GM18505 (cell line): ENCODE measurements at regions not wholly inside any gene's neighbourhood (a gene's known extent, or its start where the extent isn't known, plus 50 kb on each side); places are given as distances from the start of the nearest gene placed in this dataset.
"Not testable (repeated sequence)": the region's sequence is repeated elsewhere in the genome, so short reads cannot be mapped to it uniquely, and the experiment has no call there.

Source experiments
- ATAC-seq: cut with Tn5 transposase; IDR thresholded peaks from one replicate; pipeline ENCODE4 v1.9.1; 2021; ENCODE audit not compliant: unreplicated experiment
- POLR2A ChIP-seq: IDR thresholded peaks from 4 replicates; pipeline ENCODE4 v1.6.1; 2011; ENCODE audit warnings: borderline replicate concordance; ENCODE audit not compliant: insufficient read depth, insufficient read length; ENCODE audit errors: extremely low read depth

DNA sequence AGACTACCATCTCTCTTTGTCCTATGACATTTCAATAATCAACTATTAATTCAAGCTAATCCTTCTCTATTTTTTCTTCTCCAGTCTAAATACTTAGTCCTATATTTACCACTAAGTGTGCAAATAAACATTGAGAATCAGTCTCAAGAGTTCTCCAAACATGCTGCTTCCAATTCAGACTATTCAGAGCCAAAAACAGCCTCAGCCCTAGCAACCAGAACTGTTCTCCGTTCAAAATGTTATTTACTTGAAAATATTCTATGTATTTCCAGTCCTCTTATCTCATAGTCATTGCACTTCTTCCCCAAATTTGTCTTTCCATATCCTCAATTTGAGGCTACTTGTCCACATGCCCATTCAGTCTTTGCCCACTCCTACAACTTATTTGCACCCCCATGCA lies 805.5 kb downstream of the IGSF11 start:
- TF ChIP-seq POLR2A, result no peak
- ATAC-seq, result no peak

DNA sequence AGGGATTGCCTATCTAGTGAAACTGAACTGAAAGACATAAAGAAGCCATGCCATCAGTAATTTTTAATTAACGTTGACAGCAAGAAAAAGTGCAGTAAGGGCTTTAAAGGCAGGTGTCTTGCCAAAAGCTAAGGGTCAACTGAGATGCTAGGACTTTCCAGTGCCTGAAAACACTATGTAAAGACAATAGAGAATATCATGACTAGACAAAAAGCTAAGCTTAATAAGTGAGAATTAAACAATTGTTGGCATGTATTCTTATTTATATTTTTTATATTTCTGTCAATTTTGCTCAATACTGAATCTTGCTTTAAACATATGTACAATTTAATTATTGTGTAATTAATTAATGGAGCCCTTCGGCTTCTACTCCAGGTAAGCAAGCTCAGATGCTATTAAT lies 803.1 kb downstream of the IGSF11 start:
- no peak for ATAC-seq
- TF ChIP-seq POLR2A, result no peak

DNA sequence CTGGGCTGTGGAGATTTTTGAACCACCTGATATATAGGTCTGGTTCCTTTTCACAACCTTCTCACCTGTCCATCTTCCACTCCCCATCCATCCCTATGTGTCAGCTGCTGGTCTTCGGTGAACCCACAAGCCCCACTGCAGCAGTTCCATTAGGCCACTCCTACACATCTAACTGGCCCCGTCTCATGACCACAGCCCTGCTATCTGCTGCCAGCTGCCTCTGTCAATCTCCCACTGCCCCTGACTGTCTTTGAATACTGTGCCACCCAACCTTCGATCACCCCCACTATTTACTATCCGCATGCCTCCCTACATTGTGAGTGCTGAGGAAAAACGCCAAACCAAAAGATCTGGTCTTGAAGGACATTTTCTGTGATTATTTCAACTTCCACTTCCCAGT lies 795.4 kb downstream of the IGSF11 start:
- no peak for ATAC-seq
- TF ChIP-seq POLR2A, result no peak

DNA sequence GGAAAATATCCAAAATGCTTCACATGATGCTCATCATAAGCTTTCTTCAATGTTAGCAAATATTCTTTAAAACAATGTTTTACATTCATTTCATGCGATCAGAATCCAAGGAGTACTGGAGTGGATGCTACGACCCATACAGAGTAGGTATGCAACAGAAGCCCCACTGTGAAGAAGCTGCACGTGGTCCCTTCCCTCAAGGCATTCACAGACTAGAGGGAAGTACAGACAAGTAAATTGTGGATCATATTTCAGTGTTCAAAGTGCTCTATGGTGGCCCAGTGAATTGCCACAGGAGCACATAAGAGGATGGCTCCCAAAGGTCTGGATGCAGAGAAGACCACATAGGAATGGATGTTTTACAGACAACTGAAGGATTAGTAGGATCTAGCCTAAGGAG lies 789.9 kb downstream of the IGSF11 start:
- no peak for TF ChIP-seq POLR2A
- no peak for ATAC-seq

GRCh38 chr3:118245312-118245711 lies 789.3 kb downstream of the IGSF11 start:
- TF ChIP-seq POLR2A, result no peak
- ATAC-seq, result no peak

DNA sequence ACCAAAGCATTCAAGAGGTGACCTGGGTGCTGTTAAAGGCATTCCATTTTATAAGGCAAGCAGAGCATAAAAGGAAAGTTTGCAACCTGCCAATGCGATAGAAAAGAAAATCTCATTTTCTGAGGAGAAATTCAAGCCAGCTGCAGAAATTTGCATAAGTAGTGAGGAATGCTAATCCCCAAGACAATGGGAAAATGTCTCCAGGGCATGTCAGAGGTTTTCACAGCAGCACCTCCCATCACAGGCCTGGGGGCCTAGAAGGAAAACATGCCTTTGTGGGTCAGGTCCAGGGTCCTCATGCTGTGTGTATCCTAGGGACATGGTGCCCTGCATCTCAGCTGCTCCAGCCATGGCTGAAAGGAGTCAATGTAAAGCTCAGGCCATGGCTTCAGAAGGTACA lies 775.8 kb downstream of the IGSF11 start:
- not testable (repeated sequence) for ATAC-seq

GRCh38 chr3:118262800-118263402 lies 771.7 kb downstream of the IGSF11 start:
- no peak for ATAC-seq
- no peak for TF ChIP-seq POLR2A

GRCh38 chr3:118267588-118267987 lies 767.1 kb downstream of the IGSF11 start:
- no peak for TF ChIP-seq POLR2A
- ATAC-seq, result no peak

DNA sequence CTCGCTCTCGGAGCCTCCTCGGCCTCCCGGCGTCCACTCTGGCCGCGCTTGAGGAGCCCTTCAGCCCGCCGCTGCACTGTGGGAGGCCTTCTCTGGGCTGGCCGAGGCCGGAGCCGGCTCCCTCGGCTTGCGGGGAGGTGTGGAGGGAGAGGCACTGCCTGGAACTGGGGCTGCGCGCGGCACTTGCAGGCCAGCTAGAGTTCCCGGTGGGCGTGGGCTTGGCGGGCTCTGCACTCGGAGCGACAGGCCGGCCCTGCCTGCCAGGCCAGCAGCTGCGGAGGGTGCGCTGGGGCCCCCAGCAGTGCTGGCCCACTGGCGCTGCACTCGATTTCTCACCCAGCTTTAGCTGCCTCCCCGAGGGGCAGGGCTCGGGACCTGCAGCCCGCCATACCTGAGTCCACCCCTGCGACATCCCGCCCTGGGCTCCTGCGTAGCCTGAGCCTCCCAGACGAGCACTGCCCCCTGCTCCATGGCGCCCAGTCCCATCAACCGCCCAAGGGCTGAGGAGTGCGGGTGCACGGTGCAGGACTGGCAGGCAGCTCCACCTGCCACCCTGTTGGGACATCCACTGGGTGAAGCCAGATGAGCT lies 765.0 kb downstream of the IGSF11 start:
- no peak for TF ChIP-seq POLR2A
- ATAC-seq, result no peak

GRCh38 chr3:118272991-118273390 lies 761.7 kb downstream of the IGSF11 start:
- no peak for TF ChIP-seq POLR2A
- ATAC-seq, result no peak

- TF ChIP-seq POLR2A, result no peak
- no peak for ATAC-seq
Observed at GRCh38 chr3:118277814-118278213, 756.8 kb downstream of the IGSF11 start.

GRCh38 chr3:118292841-118293240 lies 741.8 kb downstream of the IGSF11 start:
- no peak for TF ChIP-seq POLR2A
- no peak for ATAC-seq

DNA sequence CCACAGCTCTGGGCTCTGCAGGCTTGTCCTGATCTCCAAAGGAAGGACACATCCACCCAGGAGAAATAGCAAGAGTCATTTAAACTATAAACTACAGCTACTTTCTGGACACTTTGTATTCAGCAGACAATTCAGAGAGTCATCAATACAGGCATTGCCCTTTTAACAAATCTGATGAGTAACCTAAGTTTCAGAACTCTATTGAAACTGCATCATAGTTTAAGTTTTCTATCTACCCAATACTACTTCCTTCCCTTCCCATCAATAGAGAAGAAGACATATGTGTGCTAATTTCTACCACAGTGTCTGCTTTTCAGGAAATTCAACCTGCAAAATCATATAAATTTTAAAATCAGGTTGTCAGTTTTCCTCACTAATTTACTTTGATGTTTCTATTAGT lies 736.5 kb downstream of the IGSF11 start:
- TF ChIP-seq POLR2A, result no peak
- no peak for ATAC-seq

DNA sequence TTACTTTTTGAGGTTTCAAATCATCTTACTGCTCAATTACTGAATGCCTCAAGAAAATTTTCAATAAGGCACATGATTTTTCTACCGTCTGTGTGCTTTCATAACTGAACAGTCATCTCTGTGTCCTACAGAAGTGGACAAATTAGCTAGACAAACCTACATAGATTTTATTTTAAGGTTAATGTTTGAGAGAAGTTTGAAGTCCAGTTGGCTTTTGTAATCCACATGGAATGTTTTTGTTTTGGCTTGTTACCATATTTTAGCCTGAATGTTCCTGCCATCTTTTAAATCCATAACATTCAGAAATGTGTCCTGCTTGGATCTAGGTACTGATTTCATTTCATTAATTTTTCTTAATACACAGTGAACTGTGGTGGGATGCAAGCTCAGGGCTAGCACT lies 730.1 kb downstream of the IGSF11 start:
- ATAC-seq, result no peak

GRCh38 chr3:118332699-118333098 lies 701.9 kb downstream of the IGSF11 start:
- no peak for TF ChIP-seq POLR2A
- no peak for ATAC-seq

More for the DNA sequence above, 730.1 kb downstream of the IGSF11 start:
- no peak for TF ChIP-seq POLR2A
